HG03064 (cell line): ENCODE measurements at regions not wholly inside any gene's neighbourhood (a gene's known extent, or its start where the extent isn't known, plus 50 kb on each side); places are given as distances from the start of the nearest gene placed in this dataset.

ENCODE experiments used
- ATAC-seq: cut with Tn5 transposase; IDR thresholded peaks from one replicate; pipeline ENCODE4 v1.9.1; 2021; ENCODE audit warnings: low read depth; ENCODE audit not compliant: unreplicated experiment

DNA sequence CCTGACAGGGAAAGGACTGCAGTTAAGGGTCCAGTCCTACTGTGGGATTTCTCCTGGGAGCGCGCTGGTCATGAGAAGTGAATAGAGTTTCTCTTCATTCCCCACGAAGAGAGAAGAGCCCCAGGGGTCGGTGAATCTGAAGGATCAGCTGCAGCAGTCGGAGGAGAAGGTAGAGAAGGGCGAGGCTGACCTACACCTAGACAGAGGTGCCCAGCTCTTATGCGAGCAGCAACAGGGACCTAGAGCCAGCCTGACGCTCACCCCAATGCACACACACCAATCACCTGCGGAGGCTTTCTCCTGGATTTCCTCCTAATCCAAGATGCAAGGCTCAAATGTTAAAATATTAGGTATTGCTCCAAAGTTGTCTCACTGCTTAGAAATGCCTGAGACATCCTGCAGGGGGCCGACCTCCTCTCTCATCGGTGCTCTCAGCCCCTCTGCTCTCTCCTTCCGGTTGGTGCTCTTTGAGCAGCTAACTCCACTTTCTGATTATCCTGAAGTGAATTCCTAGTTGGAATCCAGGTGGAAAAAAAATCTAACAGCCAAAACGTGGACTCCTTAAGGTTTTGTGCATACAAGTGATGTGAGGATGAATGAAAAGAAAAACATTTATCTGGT, 176.4 kb downstream of the AHR start:
- no peak for ATAC-seq

DNA sequence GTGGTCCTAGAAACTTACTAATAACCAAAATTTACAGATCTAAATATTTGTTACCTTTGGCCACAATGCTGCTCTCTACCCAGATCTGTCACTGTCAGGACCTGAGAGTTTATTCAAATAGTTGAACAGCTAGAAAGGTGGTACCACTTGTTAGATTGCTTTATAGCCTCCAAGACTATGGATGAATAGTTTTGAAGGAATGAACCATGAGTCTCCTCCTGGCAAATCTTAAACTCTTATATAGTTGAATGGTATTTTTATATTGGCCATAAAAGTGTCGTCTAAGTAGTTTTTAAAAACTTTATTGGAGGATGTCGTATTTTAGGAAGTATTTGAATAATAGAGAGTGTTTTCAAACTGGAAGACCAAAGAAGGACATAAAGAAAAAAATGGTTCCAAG, 178.7 kb downstream of the AHR start:
- no peak for ATAC-seq

DNA sequence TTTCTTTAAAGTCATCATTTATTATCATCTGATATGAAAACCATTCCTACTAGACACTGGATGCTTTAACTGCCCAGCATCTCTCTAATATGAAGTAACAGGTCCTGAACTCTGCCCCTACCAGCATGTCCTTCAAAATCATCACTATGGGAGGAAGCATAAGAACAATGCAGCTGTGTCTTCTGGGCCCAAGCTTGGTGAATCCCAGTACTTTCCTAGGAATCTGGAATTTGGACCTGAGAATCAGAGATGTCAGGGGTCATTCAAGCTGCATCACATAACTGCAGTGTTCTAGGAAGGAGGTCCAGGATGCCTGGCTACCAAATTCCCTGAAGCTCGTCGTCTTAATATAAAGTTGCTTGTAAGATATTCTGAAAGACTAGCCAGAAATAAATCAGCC, 182.7 kb downstream of the AHR start:
- ATAC-seq = no peak

DNA sequence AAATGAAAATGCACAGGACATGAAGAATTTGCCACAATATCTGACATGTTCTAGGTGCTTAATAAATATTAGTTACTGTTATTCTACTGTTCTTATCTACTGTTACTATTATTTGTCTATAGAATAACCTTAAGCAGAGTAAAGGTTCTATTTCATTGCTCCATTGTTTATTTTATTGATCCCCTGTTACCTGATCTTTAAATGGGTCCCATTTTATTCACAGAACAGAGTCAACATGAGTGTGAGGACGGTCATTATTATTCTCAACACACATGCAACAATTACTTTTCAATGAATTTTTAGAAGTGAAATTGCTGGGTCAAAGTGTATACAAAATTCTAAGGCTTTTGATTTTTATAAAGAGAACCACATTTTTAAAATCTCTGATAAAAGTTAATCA, 186.9 kb downstream of the AHR start:
- no peak for ATAC-seq

DNA sequence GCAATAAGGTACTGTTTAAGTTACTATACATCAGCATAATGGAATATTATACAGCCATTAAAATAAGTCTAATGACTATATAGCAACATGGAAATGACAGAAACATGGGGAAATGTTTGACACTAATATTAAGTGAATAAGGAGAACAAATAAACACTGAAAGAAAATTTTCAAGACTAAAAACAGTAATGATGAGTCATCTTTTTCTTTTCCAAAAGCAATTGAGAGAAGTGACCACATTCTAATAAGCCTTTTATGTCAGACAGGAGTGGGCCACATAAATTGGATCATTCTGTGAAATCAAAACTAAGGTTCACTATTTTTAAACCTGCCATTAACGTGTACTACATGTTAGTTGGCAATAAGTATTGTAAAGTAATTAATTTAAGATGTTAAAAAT, 187.5 kb downstream of the AHR start:
- no peak for ATAC-seq

DNA sequence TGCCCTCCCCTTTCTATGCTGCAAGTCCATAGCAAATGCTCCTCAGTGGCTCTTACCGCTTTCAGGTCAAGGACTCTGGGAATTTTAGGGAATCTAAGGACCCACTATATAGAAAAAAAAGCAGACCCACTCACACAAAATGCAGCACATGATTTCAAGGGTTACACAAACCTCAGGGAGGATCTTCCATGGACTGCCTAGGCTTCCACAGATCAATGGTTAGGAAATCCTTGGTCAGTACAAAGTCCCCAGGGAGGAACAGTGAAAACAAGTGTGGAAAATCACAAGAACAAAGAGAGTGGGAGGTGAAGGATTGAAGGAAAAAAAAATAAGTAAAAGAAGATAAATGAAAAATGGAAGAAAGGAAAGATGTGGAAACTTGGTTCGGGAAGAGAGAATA, 188.4 kb downstream of the AHR start:
- ATAC-seq = no peak

DNA sequence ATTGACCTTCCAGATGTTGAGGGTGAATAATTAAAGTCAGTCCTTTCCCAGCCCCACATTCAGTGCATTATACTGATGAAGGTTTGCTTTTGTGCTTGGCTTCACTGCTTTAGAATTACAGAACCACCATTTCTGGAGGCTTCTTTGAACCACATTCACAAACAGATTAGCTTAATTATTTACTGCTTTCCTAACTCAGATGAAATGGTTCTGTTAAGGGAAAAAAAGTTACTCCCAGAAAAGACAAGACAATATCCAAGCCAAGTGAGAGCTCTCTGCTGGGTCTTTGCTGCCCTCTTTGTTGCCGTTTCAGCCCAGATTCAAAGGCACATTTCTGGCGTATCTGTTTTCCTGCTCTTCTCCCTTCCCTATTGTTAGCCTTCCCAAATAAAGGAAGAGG, 188.9 kb downstream of the AHR start:
- no peak for ATAC-seq

DNA sequence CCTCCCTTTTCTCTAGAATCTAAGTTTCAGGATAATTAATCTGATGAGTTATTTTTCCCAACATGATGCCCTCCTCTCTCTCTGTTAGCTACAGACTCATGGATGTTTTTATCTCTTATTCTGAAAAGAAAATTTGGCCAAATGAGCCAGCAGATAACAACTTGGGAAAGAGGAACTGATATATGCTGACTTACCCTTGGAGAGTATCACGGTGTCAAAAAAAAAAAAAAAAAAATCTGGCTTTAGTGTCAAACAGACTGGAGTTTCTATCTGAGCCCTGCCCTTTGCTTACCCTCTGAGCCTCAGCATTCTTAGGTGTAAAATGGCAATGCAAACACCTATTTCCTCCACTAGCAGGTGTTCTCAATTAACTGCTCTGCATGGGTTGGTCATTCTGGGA, 190.4 kb downstream of the AHR start:
- ATAC-seq = no peak

DNA sequence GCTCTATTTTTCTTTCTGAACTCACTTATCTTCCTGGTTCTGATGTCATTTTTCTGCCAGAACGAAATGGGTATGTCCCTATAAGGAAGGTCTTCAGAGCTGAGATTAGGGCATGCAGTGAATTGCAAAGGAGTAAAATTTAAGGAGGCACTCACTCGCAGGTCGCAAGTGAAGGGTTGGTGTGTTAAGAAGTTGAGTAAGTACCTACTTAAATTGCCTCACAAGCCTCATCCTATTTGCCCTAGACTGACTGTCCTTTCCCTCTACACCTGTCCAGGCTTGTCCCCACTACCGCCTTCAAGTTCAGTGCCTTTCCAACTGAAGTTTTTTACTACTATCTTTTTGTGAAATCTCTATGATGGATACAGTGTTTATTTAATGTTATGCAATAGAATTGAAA, 191.5 kb downstream of the AHR start:
- no peak for ATAC-seq

DNA sequence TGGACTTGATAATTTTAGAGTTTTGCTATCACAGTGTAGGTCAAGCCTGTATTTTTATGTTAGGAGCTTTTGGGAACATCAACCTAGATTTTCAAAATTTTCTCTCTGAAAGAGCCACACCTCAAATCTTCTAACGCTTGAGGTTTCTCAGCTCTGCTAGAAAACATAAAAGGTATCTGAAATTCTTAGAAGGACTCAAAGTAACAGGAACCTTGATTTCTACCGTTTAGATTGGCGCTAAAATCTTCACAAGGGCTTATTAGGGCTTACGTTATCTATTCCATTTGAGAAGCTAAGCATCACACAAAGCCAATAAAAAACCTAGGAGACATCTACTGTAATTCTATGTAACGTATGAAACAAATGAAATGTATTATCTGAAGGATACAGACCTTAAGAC, 192.4 kb downstream of the AHR start:
- no peak for ATAC-seq

DNA sequence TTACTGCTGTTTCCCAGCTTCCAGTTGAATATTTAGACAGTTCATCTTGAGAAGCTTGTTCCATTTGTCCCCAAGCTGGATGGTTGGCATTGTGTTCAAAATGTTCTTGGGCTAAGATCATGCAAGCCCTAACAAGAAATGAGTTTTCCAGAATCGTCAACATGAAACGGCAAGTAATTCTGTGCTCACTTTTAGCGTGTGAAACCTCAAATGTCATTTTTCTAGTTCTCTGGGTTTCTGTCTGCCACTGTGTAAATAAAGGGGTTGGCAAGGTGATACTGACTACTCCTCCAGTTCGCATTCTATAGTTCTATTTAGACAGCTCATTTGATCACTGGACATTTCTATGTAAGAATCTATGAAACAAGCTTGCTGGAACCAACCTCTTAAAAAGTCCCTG, 194.0 kb downstream of the AHR start:
- no peak for ATAC-seq

DNA sequence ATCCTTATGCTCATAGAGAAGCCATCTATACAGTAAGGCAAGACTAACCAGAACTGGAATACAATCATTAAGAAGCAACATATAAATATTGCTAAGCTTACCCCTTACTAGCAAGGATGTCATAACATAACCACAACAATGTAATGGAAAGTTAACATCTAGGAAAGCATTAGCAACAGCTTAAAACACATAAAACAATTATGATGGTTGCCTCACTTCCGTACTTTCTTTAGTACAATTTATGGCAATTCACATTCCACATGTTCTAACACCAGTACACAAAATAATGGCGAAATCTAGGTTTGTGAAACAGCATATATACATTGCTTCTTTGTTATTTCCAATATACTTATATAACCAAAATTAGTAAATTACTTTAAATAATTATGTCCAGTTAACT, 195.0 kb downstream of the AHR start:
- no peak for ATAC-seq

DNA sequence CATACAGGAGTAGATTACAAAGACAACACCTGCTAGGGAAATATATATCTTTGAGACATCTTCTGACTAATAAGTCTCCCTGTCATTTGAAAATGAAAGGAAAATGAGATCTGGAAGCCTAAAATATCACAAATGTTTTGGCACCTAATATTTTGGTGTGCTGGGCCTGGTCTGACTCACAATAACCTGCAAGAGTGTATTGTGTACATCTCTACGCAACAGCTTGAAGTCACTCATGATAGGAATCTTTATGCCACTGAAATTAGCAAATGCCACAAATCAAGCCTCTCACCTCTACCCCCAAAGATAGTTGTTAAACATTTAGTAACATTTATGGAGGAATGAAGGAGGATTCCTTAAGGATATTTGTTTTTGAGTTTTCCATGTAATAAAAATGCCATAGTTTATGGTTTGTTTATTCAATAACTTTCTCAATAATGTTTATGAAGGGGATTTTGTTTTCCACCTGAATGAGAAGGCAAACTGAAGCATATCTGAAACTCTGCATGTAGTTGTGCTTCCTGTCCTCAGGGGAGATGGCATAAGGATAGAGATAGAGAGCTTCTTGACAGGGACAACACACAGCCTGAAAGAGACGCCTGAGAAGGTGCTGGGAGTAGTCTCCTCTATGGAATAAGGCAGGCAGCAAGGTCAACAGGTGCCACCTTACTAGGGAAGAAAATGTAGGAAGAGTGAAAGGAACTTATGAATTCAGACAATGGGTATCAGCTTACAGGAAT, 197.4 kb downstream of the AHR start:
- ATAC-seq = no peak

DNA sequence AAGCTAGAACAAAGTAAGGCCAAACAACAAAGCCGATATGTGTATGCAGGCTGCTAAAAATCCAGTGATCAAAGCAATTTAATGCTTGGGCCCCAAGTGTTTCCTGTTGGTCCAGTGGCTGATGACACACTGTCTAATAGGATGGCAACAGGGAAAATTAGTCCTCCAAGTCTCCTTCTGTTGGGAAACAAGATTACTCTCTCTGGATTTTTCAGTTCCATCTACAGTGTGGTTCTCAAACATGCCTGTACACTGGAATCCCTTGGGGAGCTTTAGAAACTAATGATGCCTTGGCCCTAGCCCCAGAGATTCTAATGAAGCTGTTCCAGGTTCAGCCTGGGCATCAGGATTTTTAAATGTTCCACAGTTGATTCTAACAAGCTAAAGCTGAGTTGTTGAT, 198.7 kb downstream of the AHR start:
- ATAC-seq = no peak

DNA sequence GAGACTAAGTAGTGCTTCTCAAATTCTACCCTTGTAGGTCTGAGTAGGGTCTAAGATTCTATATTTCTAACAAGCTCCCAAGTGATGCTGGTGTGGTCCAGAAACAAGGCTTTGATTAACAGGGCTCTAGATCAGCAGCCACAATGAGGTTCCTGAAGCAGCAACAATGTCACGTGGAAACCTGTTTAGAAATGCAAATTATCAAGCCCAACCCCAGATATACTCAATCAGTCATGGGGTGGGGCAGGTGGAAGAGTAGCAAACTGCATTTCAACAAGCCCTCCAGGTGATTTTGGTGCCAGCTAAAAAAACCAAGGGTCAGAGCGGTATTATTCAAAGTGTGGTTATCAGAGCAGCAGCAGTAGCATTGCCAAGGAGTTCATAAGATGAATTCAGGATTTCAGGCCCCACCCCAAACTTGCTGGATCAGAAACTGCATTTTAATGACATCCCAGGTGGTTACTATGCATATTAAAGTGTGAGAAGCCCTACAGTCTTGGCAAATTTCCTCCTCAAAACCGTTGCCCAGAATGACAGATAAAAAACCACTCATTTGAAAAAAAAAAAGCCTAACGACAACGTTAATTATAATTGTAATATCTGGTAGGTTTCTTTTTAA, 199.2 kb downstream of the AHR start:
- ATAC-seq = no peak

DNA sequence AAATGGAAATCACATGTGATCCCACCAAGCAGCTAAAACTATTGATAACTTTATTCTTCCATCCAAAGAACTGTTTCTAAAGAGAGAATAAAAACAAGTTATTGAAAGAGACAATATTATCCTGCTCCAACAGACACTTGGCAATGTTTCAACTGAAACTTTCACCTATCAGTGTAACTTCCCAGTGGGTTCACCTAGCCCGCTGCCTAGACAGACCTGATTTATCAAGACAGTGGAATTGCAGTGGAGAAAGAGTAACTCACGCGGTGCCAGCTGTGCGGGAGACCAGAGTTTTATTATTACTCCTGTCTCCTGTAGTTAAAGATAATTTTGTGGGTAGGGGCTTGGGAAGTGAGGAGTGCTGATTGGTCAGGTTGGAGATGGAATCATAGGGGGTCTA, 199.8 kb downstream of the AHR start:
- no peak for ATAC-seq

DNA sequence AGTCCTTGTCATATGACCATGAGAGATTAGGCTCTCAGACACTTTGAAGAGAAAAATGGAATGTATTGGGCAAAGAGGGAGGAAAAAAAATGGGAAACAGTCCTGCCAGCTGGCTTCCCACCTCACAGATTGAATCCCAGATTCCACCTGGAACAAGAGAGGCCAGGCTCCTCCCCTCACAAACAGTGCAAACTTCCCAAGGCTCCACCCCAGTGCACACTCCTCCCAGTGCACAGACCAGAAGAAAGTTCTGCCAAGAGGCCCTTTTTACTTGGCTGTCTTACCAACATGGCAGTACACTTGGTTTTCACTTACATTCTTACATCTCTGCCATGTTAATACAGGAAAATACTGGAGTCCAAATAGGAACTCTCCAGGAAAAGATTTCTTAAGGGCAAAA, 202.3 kb downstream of the AHR start:
- no peak for ATAC-seq

DNA sequence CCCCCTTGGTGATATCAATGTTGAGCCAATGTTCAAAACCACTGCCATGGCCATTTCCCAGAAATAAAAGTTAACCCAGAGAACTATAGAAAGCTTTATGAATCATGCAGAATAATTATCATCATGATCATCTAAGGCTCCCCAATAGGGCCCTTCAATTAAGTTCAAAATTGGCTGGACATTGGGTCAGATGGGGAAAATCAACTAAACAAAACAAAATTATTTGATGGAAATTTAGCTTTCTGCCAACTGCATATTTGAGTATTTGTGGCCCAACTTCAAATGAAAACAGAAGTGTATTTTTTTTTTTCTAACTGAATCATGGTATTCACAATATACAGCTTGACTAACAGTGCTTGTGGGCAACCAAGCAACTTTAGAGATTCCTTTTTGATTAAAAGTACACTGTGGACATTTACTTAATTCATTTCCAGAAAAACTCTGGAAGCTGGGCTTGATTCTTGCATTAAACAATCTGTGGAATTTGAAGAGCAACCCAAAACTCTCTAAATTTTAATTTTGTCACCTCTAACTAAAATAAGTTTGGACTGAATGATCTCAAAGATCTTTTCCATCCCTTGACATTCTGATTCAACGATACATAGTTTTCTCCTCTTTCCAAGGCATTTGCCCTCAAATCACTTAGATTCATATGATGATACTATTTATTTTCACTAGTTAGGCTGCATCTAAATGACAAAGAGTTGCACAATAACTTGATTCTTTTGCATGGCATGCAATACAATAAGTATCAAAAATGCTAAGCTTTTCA, 203.2 kb downstream of the AHR start:
- ATAC-seq = no peak

DNA sequence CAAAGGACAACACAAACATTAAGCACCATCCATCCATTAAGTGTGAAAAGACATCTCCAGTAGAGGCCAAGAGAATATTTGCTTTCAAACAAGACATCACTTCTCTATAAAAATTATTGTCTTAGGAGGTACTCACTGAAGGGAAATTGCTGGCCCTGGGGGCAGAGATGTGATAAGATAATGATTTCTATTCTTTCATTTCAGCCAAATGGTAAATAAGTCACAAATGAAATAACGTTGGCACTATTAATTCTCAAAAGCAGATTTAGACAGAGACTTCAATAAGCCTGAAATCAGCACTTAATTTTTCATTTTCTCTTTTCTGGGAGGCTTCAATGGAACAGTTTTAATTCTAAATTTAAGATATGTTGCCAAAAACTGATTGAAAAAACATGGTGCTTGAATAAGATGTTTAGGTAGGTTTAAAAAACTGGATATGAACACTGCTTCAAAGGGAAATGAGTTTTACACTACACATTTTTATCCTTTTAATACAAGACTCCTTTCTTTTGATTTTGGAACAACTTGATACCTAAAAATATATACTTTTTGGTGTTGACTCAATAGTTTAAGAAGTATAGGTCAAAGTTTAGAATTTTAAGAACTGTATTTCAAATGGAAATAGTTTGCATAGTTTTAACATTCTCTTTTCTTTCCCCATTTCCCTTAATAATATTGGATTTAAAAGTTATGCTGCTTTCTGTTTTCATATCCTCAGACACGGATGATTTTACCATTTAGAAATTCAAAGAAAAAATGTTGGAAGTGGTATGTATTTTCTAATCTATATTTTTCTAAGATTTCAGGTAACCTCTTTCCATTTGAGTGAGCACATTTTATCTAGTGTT, 204.0 kb downstream of the AHR start:
- no peak for ATAC-seq

DNA sequence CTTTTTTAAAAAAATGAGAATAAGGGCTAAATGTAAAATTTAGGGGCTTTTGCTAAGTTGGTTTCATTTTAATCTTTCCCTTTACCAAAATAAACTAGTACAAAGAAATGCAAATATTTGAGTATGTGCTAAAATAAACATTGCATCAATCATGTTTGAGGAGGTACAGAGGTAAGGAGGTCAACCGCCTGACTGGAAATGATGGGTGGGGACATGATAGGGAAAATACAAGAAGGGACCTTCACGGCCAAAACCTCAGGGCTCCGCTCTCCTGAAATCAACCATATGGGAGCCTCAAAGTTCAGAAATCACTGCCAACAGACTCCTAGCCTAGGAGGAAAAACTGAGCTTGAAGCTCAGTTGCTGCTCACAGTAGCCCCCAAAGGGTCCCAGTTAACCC, 207.6 kb downstream of the AHR start:
- ATAC-seq = peak; percentile 73

DNA sequence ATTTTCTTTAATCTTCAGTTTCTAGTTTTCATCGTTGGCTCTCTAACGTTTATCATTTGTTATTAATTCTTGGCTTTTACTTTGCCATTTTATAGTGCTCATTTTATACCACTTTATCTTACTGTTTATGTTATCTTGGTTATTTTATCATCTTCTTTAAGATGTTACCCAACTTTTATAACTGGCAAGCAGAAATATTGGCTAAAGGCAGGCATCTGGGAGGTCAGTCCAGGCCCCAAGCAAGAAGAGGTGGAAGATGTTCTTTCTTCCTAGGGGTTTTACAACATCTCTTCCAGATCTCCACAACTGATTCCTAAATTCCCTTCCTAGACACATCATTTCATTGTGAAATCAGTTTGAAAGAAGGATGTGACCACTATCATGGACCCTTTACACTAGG, 208.1 kb downstream of the AHR start:
- ATAC-seq = no peak
